ENCODE measurements at regions not wholly inside any gene's neighbourhood (a gene's known extent, or its start where the extent isn't known, plus 50 kb on each side); places are given as distances from the start of the nearest gene placed in this dataset.

DNA sequence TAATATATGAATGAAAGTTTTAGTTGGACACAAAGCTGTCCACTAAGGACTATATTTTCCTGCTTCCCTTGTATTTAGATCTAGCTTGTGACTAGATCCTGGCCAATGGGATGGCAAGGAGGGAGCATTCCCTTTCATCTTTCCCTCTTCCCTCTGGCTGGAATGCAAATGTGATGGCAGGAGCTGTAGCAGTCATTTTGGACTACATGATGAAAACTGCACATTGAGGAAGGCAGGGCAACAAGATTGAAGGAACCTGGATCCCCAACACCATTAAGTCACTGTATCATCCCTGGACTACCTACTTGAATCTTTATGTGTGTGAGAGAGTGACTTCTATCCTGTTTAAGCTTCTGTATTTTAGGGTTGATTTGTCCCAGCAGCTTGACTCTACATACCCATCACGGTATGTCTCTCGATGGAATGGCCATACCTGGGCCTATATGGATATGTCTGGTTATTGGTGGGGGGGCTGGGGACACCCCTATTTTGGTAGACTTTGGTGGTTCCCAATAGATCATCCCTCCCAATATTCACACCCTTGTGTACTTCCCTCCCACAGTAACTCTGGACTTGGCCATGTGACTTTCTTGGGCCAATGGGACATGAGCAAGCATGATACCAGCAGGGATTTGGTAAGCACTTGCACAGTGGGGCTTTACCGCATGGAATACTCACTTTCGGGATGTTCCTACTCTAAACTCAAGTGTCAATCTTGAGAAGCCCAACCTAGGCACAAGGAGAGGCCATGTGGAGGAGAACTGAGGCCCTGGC is 128.5 kb downstream of the VEGFA start:
- Histone ChIP-seq H3K4me2 (ENCODE audit: low read length) (no peak overlapping the region), H3F3A (ENCODE audit: low read length, unreplicated experiment) (no peaks in the 10 kb centered on the region), H3K79me2 (ENCODE audit: low read length) (no peaks in the 10 kb centered on the region), H3K9me2 (replicated peaks; ENCODE audit: low read length) (no peaks in the 10 kb centered on the region), H3K27ac (ENCODE audit: low read length) (no peak overlapping the region), H4K20me1 (ENCODE audit: low read length) (no peaks in the 10 kb centered on the region), H3K4me3 (ENCODE audit: low read length) (no peak overlapping the region), H3K9ac (ENCODE audit: low read length) (no peak overlapping the region), H2AFZ (ENCODE audit: low read length) (no peak overlapping the region), H3K4me1 (ENCODE audit: insufficient read depth, low read length) (no peaks in the 10 kb centered on the region), H3K36me3 (ENCODE audit: low read depth, low read length) (no peaks in the 10 kb centered on the region), H3K9me3 (ENCODE audit: low read length) (no peaks in the 10 kb centered on the region), H3K27me3 (ENCODE audit: low read length) (no peaks in the 10 kb centered on the region)
- TF ChIP-seq, protein P1, sequence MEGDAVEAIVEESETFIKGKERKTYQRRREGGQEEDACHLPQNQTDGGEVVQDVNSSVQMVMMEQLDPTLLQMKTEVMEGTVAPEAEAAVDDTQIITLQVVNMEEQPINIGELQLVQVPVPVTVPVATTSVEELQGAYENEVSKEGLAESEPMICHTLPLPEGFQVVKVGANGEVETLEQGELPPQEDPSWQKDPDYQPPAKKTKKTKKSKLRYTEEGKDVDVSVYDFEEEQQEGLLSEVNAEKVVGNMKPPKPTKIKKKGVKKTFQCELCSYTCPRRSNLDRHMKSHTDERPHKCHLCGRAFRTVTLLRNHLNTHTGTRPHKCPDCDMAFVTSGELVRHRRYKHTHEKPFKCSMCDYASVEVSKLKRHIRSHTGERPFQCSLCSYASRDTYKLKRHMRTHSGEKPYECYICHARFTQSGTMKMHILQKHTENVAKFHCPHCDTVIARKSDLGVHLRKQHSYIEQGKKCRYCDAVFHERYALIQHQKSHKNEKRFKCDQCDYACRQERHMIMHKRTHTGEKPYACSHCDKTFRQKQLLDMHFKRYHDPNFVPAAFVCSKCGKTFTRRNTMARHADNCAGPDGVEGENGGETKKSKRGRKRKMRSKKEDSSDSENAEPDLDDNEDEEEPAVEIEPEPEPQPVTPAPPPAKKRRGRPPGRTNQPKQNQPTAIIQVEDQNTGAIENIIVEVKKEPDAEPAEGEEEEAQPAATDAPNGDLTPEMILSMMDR (conservative IDR thresholded peaks at IDR 0.05; ENCODE audit: low read depth, low read length), result no peak
- TF ChIP-seq EZH2phosphoT487 (IDR thresholded peaks at IDR 0.05; ENCODE audit: borderline replicate concordance, low read length), result no peak
- TF ChIP-seq EZH2 (IDR thresholded peaks at IDR 0.05; ENCODE audit: low read length, unreplicated experiment), result no peak
- DNase-seq (no peak), ATAC-seq (no peak)
- ChIA-PET POLR2A (ENCODE audit: unreplicated experiment) (interaction anchor here (0.6 kb wide), 1 partner anchor 9 kb away, joined by 3 read pairs; no protein-coding TSS in a partner anchor), CTCF (no interaction called here)
- intact Hi-C loops (cut with micrococcal nuclease), result no loop called here
- no TSS peak for BruUV-seq (replicated peaks)

DNA sequence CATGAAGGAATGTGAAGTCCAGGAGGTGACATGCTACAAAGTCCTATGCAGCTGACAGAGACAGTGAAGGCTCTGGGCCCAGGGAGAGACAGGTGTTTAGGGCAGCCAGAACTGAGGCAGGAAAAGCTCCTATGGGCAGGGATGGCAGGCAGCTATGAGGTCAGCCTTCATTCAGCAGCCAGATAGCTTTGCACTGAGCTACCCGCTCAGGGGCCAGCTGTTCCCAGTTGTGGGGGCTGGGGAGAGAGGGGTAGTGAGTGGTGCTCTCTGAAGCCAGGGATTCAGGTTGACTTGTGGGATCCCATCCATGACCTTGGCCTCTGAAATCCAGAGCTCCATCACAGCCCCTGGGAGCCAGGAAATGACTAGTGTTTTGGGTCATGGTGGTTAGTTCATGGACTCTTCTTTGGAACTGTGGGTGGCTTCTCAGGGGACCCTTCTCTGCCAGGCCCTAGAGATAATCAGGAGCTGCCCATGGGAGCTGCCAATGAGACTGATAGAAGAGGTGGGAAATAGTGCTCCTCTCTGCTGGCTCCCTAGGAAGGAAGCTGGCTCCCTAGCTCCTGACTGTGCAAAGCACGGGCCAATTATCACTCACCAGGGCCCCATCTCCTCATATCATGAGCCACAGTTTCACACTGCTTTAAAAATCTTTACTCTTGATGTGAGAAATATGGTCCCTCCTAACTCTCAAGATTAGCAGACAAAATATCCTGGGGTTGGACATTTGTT is 127.7 kb downstream of the VEGFA start:
- no peaks in the 10 kb centered on the region for H3K4me1 ChIP-seq (ENCODE audit: insufficient read depth, low read length)
- H3K36me3 ChIP-seq (ENCODE audit: low read depth, low read length), result no peaks in the 10 kb centered on the region
- no peaks in the 10 kb centered on the region for H3K79me2 ChIP-seq (ENCODE audit: low read length)
- POLR2A ChIA-PET (ENCODE audit: unreplicated experiment), result interaction anchor here (0.5 to 0.6 kb wide), 2 partner anchors 10 to 423 kb away, joined by 3 read pairs; no protein-coding TSS in a partner anchor
- TF ChIP-seq, protein P1 (conservative IDR thresholded peaks at IDR 0.05; ENCODE audit: low read depth, low read length), result no peak
- TF ChIP-seq EZH2phosphoT487 (IDR thresholded peaks at IDR 0.05; ENCODE audit: borderline replicate concordance, low read length) (no peak), EZH2 (IDR thresholded peaks at IDR 0.05; ENCODE audit: low read length, unreplicated experiment) (no peak)
- no peak overlapping the region for H3K4me3 ChIP-seq (ENCODE audit: low read length)
- H3K27ac ChIP-seq (ENCODE audit: low read length), result no peak overlapping the region
- H3K27me3 ChIP-seq (ENCODE audit: low read length), result no peaks in the 10 kb centered on the region
- H2AFZ ChIP-seq (ENCODE audit: low read length), result no peak overlapping the region
- H3K4me2 ChIP-seq (ENCODE audit: low read length), result no peak overlapping the region
- H3K9me3 ChIP-seq (ENCODE audit: low read length), result no peaks in the 10 kb centered on the region
- BruUV-seq (replicated peaks), result no TSS peak
- H3F3A ChIP-seq (ENCODE audit: low read length, unreplicated experiment), result no peaks in the 10 kb centered on the region
- DNase-seq (no peak), ATAC-seq (no peak)
- intact Hi-C loops (cut with micrococcal nuclease), result no loop called here
- no peaks in the 10 kb centered on the region for H4K20me1 ChIP-seq (ENCODE audit: low read length)
- no peaks in the 10 kb centered on the region for H3K9me2 ChIP-seq (replicated peaks; ENCODE audit: low read length)
- H3K9ac ChIP-seq (ENCODE audit: low read length), result no peak overlapping the region
- CTCF ChIA-PET, result no interaction called here
